ENCODE measurements at regions not wholly inside any gene's neighbourhood (a gene's known extent, or its start where the extent isn't known, plus 50 kb on each side); places are given as distances from the start of the nearest gene placed in this dataset.

DNA sequence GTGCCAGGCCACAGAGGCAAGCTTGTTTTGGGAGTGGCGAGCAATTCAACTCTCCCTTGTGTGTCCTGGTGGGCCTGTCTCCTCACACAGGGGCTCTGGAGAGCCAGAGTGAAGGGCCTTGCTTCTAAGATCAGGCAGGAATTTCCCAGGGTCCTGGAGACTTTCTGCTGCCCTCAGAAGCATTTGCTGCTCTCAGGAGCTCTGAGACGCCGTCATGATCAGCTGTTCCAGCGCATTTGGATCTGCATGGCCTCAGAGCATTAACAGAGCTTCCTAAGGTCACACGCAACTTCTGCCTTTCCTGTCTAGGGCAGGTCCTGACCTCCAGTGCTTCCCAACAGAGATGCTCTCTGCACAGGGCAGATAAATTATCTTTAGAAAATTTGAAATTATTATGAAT, 52.2 kb upstream of the C10orf90 start:
- intact Hi-C loops (cut with micrococcal nuclease; ENCODE audit: unreplicated experiment) (no loop called here), in situ Hi-C loops (cut with MboI) (no loop called here)
- ChIA-PET SMC1A (ENCODE audit: uncharacterized antibody, unreplicated experiment) (no interaction called here), CTCF (no interaction called here), RAD21 (ENCODE audit: unreplicated experiment) (no interaction called here), POLR2A (no interaction called here)
- no peaks in the 10 kb centered on the region for H3K27me3 ChIP-seq (replicated peaks in 1 of 2; ENCODE audit: control insufficient read depth in 2 of 2, insufficient read depth in 2 of 2, low read length in 1 of 2)
- DNase-seq (ENCODE audit: low read depth, low spot score), result no peak
- no peaks in the 10 kb centered on the region for H3K4me1 ChIP-seq (ENCODE audit: control insufficient read depth, insufficient read depth, low read length)
- WGBS (ENCODE audit: insufficient coverage, insufficient replicate concordance, low lambda C conversion rate, missing lambda C conversion rate), result 16% methylated on average over 5 of the region's 5 CpGs
- FAIRE-seq, result no peak
- H3K4me3 ChIP-seq, result no peak overlapping the region
- no peak overlapping the region for H3K9ac ChIP-seq (ENCODE audit: control insufficient read depth, insufficient read depth, low read length)
- no peaks in the 10 kb centered on the region; the same call in 2 of the 3 replicates for H3K9me3 ChIP-seq (replicated peaks; ENCODE audit: control insufficient read depth, insufficient read depth, low read length)
- H4K20me1 ChIP-seq (ENCODE audit: control insufficient read depth, insufficient read depth), result no peaks in the 10 kb centered on the region
- ATAC-seq, result no peak
- no peak overlapping the region for H3K27ac ChIP-seq (ENCODE audit: control insufficient read depth, insufficient read depth)
- TF ChIP-seq MTA3 (IDR thresholded peaks at IDR 0.05; ENCODE audit: borderline replicate concordance, low read length) (no peak), STAT1 (conservative IDR thresholded peaks at IDR 0.05) (no peak), ZNF24 (IDR thresholded peaks at IDR 0.05) (no peak), RELA (IDR thresholded peaks at IDR 0.05; ENCODE audit: borderline replicate concordance, partially characterized antibody) (no peak), KLF5 (IDR thresholded peaks at IDR 0.05; ENCODE audit: partially characterized antibody) (no peak), POLR2A (IDR thresholded peaks at IDR 0.05; ENCODE audit: low read depth, low read length) (no peak), LARP7 (IDR thresholded peaks at IDR 0.05) (no peak), ZBED1 (IDR thresholded peaks at IDR 0.05; ENCODE audit: borderline replicate concordance) (no peak), JUNB (IDR thresholded peaks at IDR 0.05) (no peak), TARDBP (IDR thresholded peaks at IDR 0.05; ENCODE audit: borderline replicate concordance) (no peak)
- TF ChIP-seq, protein P1, sequence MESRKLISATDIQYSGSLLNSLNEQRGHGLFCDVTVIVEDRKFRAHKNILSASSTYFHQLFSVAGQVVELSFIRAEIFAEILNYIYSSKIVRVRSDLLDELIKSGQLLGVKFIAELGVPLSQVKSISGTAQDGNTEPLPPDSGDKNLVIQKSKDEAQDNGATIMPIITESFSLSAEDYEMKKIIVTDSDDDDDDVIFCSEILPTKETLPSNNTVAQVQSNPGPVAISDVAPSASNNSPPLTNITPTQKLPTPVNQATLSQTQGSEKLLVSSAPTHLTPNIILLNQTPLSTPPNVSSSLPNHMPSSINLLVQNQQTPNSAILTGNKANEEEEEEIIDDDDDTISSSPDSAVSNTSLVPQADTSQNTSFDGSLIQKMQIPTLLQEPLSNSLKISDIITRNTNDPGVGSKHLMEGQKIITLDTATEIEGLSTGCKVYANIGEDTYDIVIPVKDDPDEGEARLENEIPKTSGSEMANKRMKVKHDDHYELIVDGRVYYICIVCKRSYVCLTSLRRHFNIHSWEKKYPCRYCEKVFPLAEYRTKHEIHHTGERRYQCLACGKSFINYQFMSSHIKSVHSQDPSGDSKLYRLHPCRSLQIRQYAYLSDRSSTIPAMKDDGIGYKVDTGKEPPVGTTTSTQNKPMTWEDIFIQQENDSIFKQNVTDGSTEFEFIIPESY (IDR thresholded peaks at IDR 0.05), result no peak
- TF ChIP-seq, protein P2, sequence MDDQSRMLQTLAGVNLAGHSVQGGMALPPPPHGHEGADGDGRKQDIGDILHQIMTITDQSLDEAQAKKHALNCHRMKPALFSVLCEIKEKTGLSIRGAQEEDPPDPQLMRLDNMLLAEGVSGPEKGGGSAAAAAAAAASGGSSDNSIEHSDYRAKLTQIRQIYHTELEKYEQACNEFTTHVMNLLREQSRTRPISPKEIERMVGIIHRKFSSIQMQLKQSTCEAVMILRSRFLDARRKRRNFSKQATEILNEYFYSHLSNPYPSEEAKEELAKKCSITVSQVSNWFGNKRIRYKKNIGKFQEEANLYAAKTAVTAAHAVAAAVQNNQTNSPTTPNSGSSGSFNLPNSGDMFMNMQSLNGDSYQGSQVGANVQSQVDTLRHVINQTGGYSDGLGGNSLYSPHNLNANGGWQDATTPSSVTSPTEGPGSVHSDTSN (IDR thresholded peaks at IDR 0.05; ENCODE audit: insufficient replicate concordance, low read depth, low read length), result no peak
- H3K4me2 ChIP-seq (ENCODE audit: control insufficient read depth, insufficient read depth), result no peak overlapping the region
- H2AFZ ChIP-seq (ENCODE audit: control insufficient read depth, low read depth, low read length), result no peak overlapping the region
- no peaks in the 10 kb centered on the region for H3K36me3 ChIP-seq (ENCODE audit: control insufficient read depth in 2 of 2, insufficient read depth in 2 of 2, low read length in 1 of 2)
- BruUV-seq (replicated peaks), result no TSS peak
- no peaks in the 10 kb centered on the region for H3K79me2 ChIP-seq (ENCODE audit: control insufficient read depth, insufficient read depth, low read length)

Data from GM12878 (cell line).